Lower lobe of right lung (tissue), 2 donors: ENCODE measurements at regions not wholly inside any gene's neighbourhood (a gene's known extent, or its start where the extent isn't known, plus 50 kb on each side); places are given as distances from the start of the nearest gene placed in this dataset.

Source experiments
- ATAC-seq, 2 donors: fragments of 200-7000 bp; cut with Tn5 transposase; one replicate each; pipeline ENCODE4 v1.9.1; 2020 to 2022; ENCODE audit warnings: mild to moderate bottlenecking in 2 of 2, moderate library complexity in 2 of 2
- DNase-seq: peaks from one replicate; pipeline ENCODE4 v3.0.0-alpha.2; 2020
- H3K27ac ChIP-seq: fragments of 200-600 bp; one replicate; pipeline ENCODE4 v1.8.0; 2022
- H3K27me3 ChIP-seq: fragments of 200-600 bp; one replicate; pipeline ENCODE4 v1.8.0; 2022; ENCODE audit warnings: low read depth
- H3K36me3 ChIP-seq: fragments of 200-600 bp; one replicate; pipeline ENCODE4 v1.8.0; 2022; ENCODE audit warnings: mild to moderate bottlenecking
- H3K4me1 ChIP-seq: fragments of 200-600 bp; one replicate; pipeline ENCODE4 v1.8.0; 2022
- H3K4me3 ChIP-seq: fragments of 200-600 bp; one replicate; pipeline ENCODE4 v1.8.0; 2022; ENCODE audit warnings: mild to moderate bottlenecking
- H3K9me3 ChIP-seq: fragments of 200-600 bp; one replicate; pipeline ENCODE4 v1.8.0; 2022
- intact Hi-C: fragments of 100-400 bp; cut with DNase I; formaldehyde crosslinking; loops from one replicate; pipeline ENCODE4 v1.11.0; 2022
- TF ChIP-seq, protein P1 (sequence below): fragments of 200-600 bp; IDR thresholded peaks from one replicate; pipeline ENCODE4 v1.8.0; 2022; ENCODE audit warnings: antibody characterized with exemption, mild to moderate bottlenecking
- donor health status: DM: no; HTN: yes; CAD: no; lungs with severe emphysema.

DNA sequence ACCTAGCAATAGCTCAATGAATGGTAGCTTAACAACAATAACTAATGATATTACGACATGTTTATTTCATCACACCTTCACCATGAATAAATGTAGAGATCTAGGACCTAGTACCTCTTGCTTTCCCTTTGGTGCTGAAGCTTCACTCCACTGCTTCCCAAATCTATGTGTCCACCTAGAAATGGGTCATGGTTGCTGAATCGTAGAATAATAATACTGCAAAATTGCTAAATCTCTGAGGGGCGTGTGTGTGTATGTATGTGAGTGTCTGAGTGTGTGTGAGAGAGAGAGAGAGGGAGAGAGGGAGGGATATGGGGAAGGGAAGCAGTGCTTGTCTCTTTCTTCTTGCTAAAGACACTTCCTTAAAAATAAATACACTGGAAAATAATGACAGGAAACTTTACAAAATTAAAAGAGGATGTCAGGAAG, 109.3 kb upstream of the BMP2K start:
- Histone ChIP-seq H3K36me3 (no peaks in the 10 kb centered on the region), H3K27me3 (no peaks in the 10 kb centered on the region), H3K4me3 (no peak overlapping the region), H3K27ac (no peak overlapping the region), H3K4me1 (peaks cover 36% of the 10 kb centered on the region), H3K9me3 (no peaks in the 10 kb centered on the region)
- intact Hi-C loops = no loop called here
- ATAC-seq (peak; percentile 44 to 45), DNase-seq (no peak)
- TF ChIP-seq, protein P1, sequence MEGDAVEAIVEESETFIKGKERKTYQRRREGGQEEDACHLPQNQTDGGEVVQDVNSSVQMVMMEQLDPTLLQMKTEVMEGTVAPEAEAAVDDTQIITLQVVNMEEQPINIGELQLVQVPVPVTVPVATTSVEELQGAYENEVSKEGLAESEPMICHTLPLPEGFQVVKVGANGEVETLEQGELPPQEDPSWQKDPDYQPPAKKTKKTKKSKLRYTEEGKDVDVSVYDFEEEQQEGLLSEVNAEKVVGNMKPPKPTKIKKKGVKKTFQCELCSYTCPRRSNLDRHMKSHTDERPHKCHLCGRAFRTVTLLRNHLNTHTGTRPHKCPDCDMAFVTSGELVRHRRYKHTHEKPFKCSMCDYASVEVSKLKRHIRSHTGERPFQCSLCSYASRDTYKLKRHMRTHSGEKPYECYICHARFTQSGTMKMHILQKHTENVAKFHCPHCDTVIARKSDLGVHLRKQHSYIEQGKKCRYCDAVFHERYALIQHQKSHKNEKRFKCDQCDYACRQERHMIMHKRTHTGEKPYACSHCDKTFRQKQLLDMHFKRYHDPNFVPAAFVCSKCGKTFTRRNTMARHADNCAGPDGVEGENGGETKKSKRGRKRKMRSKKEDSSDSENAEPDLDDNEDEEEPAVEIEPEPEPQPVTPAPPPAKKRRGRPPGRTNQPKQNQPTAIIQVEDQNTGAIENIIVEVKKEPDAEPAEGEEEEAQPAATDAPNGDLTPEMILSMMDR = no peak

DNA sequence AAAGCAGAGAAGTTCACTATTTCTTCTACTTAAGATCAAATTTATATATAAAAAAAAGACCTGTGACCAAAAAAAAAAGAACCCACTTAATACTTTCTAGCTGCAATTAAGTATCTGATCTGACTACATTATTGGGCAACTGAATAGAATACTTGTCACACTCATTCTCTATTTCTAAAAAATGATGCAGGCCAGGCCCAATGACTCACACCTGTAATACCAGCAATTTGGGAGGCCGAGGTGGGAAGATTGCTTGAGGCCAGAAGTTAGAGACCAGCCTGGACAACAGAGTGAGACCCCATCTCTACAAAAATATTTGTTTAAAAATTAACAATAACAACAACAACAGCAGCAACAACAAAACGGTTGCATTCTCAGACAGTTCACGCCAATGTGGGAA, 108.8 kb upstream of the BMP2K start:
- no peaks in the 10 kb centered on the region for H3K9me3 ChIP-seq
- H3K27ac ChIP-seq = peak overlapping the region; percentile 0
- TF ChIP-seq, protein P1 = no peak
- no peaks in the 10 kb centered on the region for H3K36me3 ChIP-seq
- H3K4me1 ChIP-seq = peaks cover 31% of the 10 kb centered on the region
- intact Hi-C loops = no loop called here
- ATAC-seq = no peak
- DNase-seq = no peak
- H3K4me3 ChIP-seq = no peak overlapping the region
- H3K27me3 ChIP-seq = no peaks in the 10 kb centered on the region

DNA sequence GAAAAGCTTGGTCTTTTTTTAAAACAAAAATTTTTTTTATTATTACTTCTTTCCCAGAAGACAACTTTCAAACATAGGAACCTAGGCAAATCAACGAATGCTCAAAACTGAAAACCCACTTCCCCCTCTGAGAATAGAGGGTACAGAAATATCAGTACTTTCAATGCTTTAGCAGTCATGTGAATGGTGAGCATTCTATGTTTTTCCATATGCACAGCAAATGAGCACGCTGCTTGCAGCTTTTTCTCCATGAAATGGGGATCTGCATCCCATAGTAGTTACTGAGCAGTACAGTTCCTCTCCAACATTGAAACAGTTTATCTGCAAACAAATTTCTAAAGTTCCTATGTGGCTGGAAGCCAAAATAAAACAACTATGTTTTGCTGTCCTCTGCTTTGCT, 108.4 kb upstream of the BMP2K start:
- Histone ChIP-seq H3K9me3 (no peaks in the 10 kb centered on the region), H3K27me3 (no peaks in the 10 kb centered on the region), H3K36me3 (no peaks in the 10 kb centered on the region), H3K4me3 (no peak overlapping the region), H3K27ac (peak overlapping the region; percentile 0), H3K4me1 (peaks cover 26% of the 10 kb centered on the region)
- intact Hi-C loops = no loop called here
- TF ChIP-seq, protein P1 = no peak
- no peak for DNase-seq
- ATAC-seq = no peak

DNA sequence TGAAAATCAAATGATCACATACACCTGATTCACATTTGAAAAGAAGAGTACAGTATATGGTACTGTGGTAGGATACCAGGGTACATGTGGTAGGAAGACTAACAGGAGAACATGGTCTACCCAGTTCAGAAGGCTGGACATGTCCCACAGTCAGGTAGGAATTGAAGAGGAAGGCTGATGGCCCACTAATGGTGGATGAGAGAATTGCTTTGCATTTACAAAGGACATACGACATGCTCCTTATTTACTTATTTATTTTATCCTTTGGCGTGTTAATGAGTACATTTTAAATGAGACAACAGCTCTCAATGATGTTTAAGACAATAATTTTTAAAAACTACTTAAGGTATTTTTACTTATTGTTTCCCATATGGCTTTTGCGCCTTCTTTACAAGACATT, 106.7 kb upstream of the BMP2K start:
- no peaks in the 10 kb centered on the region for H3K9me3 ChIP-seq
- DNase-seq (no peak), ATAC-seq (no peak)
- H3K36me3 ChIP-seq = no peaks in the 10 kb centered on the region
- no peak overlapping the region for H3K27ac ChIP-seq
- TF ChIP-seq, protein P1 = peak; percentile 13
- intact Hi-C loops = no loop called here
- peaks cover 26% of the 10 kb centered on the region for H3K4me1 ChIP-seq
- no peak overlapping the region for H3K4me3 ChIP-seq
- no peaks in the 10 kb centered on the region for H3K27me3 ChIP-seq

DNA sequence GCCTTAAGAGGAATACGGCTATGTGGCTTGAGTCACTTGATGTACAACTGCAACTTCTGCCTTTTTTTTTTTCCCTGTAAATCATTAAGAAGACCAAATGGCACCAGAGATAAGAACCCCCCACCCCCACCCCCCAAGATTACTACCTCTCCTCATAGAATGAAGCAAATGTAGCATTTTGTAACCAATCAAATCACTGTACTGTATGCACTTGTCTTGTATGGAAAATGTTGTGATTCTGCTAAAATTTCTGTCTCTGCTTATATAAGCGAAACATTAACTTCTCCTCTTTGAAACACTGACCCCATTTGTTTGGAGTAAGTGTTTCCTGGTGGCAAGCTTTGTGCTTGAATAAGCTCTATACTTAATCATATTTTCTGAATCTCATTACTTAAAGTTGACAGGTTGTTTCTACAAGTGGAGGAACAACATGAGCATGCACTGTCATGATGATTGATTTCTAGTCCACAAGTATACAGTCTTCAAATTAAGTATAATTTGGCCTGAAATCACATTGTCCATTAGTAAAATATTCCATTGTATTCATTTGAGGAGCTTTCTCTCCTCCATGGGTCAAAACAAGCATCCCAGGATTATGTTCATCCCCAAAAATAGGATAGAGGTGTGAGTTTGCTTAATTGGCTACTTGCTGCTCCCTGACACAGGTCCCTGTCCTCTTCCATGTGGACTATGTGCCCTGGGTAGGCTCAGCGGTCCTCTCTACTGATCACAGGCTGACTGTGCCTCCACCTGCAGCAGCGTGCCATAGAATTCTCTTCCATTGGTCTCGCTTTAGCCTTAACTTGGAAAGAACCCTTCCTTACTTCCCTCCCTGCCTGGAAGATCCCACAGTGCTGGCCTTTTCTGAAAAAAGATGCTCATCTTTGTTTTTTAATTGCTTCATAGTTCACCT, 104.0 kb upstream of the BMP2K start:
- Histone ChIP-seq H3K9me3 (no peaks in the 10 kb centered on the region), H3K4me1 (peaks cover 14% of the 10 kb centered on the region), H3K27me3 (no peaks in the 10 kb centered on the region), H3K36me3 (no peaks in the 10 kb centered on the region), H3K27ac (no peak overlapping the region), H3K4me3 (no peak overlapping the region)
- TF ChIP-seq, protein P1 = no peak
- ATAC-seq = no peak
- intact Hi-C loops = no loop called here
- DNase-seq = no peak
